Transverse colon (tissue), 4 donors: ENCODE measurements at regions not wholly inside any gene's neighbourhood (a gene's known extent, or its start where the extent isn't known, plus 50 kb on each side); places are given as distances from the start of the nearest gene placed in this dataset.

Experiments used
- DNase-seq: peaks from one replicate; pipeline ENCODE4 v3.0.0-alpha.2; 2019
- H3K27ac ChIP-seq, 4 donors: fragments of 200-600 bp; sonication (generic); 2 replicates each; pipeline ENCODE4 v1.5.1; 2016 to 2018; ENCODE audit warnings: inconsistent platforms in 4 of 4
- H3K27me3 ChIP-seq: fragments of 200-600 bp; sonication (generic); 2 replicates; pipeline ENCODE4 v1.5.1; 2017; ENCODE audit warnings: inconsistent platforms
- H3K36me3 ChIP-seq, 4 donors: fragments of 200-600 bp; sonication (generic); 2 replicates each; pipeline ENCODE4 v1.5.1; 2017 to 2019; ENCODE audit warnings: inconsistent platforms in 4 of 4
- H3K4me1 ChIP-seq, 4 donors: fragments of 200-600 bp; sonication (generic); 2 replicates each; pipeline ENCODE4 v1.5.1; 2017 to 2020; ENCODE audit warnings: inconsistent platforms in 4 of 4
- H3K4me3 ChIP-seq, 4 donors: fragments of 200-600 bp; sonication (generic); 1 replicate in 1 of 4; 2 replicates in 3 of 4; pipeline versions ENCODE4 v1.5.1 to v1.6.1; 2017 to 2019; ENCODE audit warnings: inconsistent platforms in 4 of 4
- H3K9me3 ChIP-seq, 2 donors: fragments of 200-600 bp; sonication (generic); 2 replicates each; pipeline ENCODE4 v1.5.1; 2017 to 2019; ENCODE audit warnings: inconsistent platforms in 2 of 2
- CTCF ChIP-seq, 5 experiments: fragments of 200-600 bp in 3 of 5; fragments of 450-650 bp in 2 of 5; sonication (generic) in 3 of 5; IDR thresholded peaks; 1 replicate in 2 of 5; 2 replicates in 3 of 5; pipeline ENCODE4 v1.5.1; 2016 to 2017; ENCODE audit warnings: antibody characterized with exemption in 5 of 5, inconsistent platforms in 3 of 5, mild to moderate bottlenecking in 2 of 5, moderate library complexity in 1 of 5
- EP300 ChIP-seq: sonication (generic); formaldehyde crosslinking; IDR thresholded peaks from one replicate; pipeline ENCODE4 v1.6.1; 2017; ENCODE audit warnings: antibody characterized with exemption, low read depth
- POLR2A ChIP-seq: fragments of 450-650 bp; IDR thresholded peaks from one replicate; pipeline ENCODE4 v1.6.1; 2016; ENCODE audit warnings: antibody characterized with exemption, mild to moderate bottlenecking, moderate library complexity
- POLR2AphosphoS5 ChIP-seq, 3 donors: sonication (generic); formaldehyde crosslinking; IDR thresholded peaks; one replicate each; pipeline ENCODE4 v1.6.1; 2016; ENCODE audit warnings: antibody characterized with exemption in 3 of 3
- WGBS, 2 donors: methylation state at CpG; one replicate each; pipeline ENCODE4 v1.1.5; 2018; ENCODE audit warnings: low coverage in 1 of 2; 5-methylcytosine and 5-hydroxymethylcytosine counted together
- in situ Hi-C, 4 donors: fragments of 200-750 bp; cut with MboI; loops; one replicate each; pipeline versions ENCODE4 v1.15.0 to v1.15.1; 2017; ENCODE audit warnings: low sequenced_read_pairs in 3 of 4, low pct_ligation_motif_present in 1 of 4, low pct_unique_long_range_greater_than_20kb in 1 of 4
- intact Hi-C: fragments of 100-400 bp; cut with DNase I; formaldehyde crosslinking; loops from one replicate; pipeline ENCODE4 v1.15.1; 2023; ENCODE audit warnings: low total_unique reads

DNA sequence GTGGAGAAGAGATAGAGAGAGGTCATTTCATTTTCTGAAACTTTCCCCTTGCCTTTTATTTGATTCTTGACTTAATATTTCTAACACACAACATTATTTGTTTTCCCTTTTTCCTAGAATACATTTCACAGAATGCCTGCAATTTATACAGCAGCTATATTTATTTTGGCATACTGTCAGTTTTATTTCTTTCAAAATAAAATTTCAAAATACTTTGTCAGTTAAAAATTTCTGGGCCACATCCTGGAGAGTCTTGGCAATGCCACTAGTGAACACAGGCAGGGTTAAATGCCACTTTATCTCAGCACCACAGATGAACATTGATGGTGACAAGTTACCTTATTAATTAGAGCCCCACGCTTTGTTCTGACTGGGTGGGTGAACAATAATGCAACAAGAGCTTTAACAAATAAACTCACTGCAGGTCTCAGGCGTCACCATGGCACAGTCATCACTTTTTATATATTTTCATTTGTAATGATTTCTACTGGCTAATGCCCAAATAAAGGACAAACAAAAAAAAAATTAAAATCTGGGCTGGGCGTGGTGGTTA is 494.0 kb downstream of the KIF20B start:
- H3K36me3 ChIP-seq, result no peaks in the 10 kb centered on the region
- H3K9me3 ChIP-seq, result no peaks in the 10 kb centered on the region
- 65 to 67% methylated on average over 2 to 3 of the region's 3 CpGs for WGBS, 2 donors
- DNase-seq, result no peak
- TF ChIP-seq POLR2AphosphoS5 (IDR thresholded peaks at IDR 0.05) (no peak), POLR2A (no peak), EP300 (no peak), CTCF (IDR thresholded peaks at IDR 0.05) (no peak)
- no peaks in the 10 kb centered on the region for H3K27me3 ChIP-seq
- no peak overlapping the region for H3K27ac ChIP-seq
- no peak overlapping the region for H3K4me3 ChIP-seq
- in situ Hi-C loops, result no loop called here
- intact Hi-C loops, result no loop called here
- no peaks in the 10 kb centered on the region for H3K4me1 ChIP-seq

GRCh38 chr10:90197766-90198165 is 496.4 kb downstream of the KIF20B start:
- H3K27ac ChIP-seq, result no peak overlapping the region
- H3K4me3 ChIP-seq, result no peak overlapping the region
- in situ Hi-C loops, result no loop called here
- intact Hi-C loops, result no loop called here
- H3K27me3 ChIP-seq, result no peaks in the 10 kb centered on the region
- H3K36me3 ChIP-seq, result no peaks in the 10 kb centered on the region
- H3K9me3 ChIP-seq, result no peaks in the 10 kb centered on the region
- TF ChIP-seq POLR2AphosphoS5 (IDR thresholded peaks at IDR 0.05) (no peak), POLR2A (no peak), EP300 (no peak), CTCF (IDR thresholded peaks at IDR 0.05) (no peak)
- DNase-seq, result no peak
- no peaks in the 10 kb centered on the region for H3K4me1 ChIP-seq

GRCh38 chr10:90199093-90199492 is 497.7 kb downstream of the KIF20B start:
- TF ChIP-seq CTCF (IDR thresholded peaks at IDR 0.05) (no peak), POLR2AphosphoS5 (IDR thresholded peaks at IDR 0.05) (no peak), POLR2A (no peak), EP300 (no peak)
- WGBS, 2 donors, result 34 to 43% methylated on average over 2 of the region's 2 CpGs

GRCh38 chr10:90199513-90199912 is 498.1 kb downstream of the KIF20B start:
- DNase-seq, result no peak
- Histone ChIP-seq H3K27ac (no peak overlapping the region), H3K4me3 (no peak overlapping the region), H3K4me1 (no peaks in the 10 kb centered on the region), H3K9me3 (no peaks in the 10 kb centered on the region), H3K36me3 (no peaks in the 10 kb centered on the region), H3K27me3 (no peaks in the 10 kb centered on the region)
- intact Hi-C loops (no loop called here), in situ Hi-C loops (no loop called here)
- no peak for TF ChIP-seq CTCF (IDR thresholded peaks at IDR 0.05)
- TF ChIP-seq EP300, result no peak
- no peak for TF ChIP-seq POLR2A
- TF ChIP-seq POLR2AphosphoS5 (IDR thresholded peaks at IDR 0.05), result no peak

More at GRCh38 chr10:90199093-90199492, 497.7 kb downstream of the KIF20B start:
- no peaks in the 10 kb centered on the region for H3K27me3 ChIP-seq
- intact Hi-C loops, result no loop called here
- no peaks in the 10 kb centered on the region for H3K4me1 ChIP-seq
- H3K4me3 ChIP-seq, result no peak overlapping the region
- H3K36me3 ChIP-seq, result no peaks in the 10 kb centered on the region
- H3K9me3 ChIP-seq, result no peaks in the 10 kb centered on the region
- no peak overlapping the region for H3K27ac ChIP-seq
- no peak for DNase-seq
- in situ Hi-C loops, result no loop called here
